HG02870 (cell line): ENCODE measurements at regions not wholly inside any gene's neighbourhood (a gene's known extent, or its start where the extent isn't known, plus 50 kb on each side); places are given as distances from the start of the nearest gene placed in this dataset.

ENCODE experiments used
- ATAC-seq: cut with Tn5 transposase; IDR thresholded peaks from one replicate; pipeline ENCODE4 v1.9.1; 2021; ENCODE audit warnings: mild to moderate bottlenecking, moderate library complexity; ENCODE audit not compliant: unreplicated experiment

- peak; percentile 49 for ATAC-seq
These were observed 64.3 kb upstream of the CCDC160 start for GRCh38 chrX:134172588-134173259.

GRCh38 chrX:134173541-134174272 is 63.3 kb upstream of the CCDC160 start:
- ATAC-seq: no peak

- no peak for ATAC-seq
These were observed 62.7 kb upstream of the CCDC160 start for GRCh38 chrX:134174273-134174660.

GRCh38 chrX:134174859-134175258 is 62.1 kb upstream of the CCDC160 start:
- ATAC-seq: no peak

GRCh38 chrX:134177527-134177926 is 59.5 kb upstream of the CCDC160 start:
- no peak for ATAC-seq

- ATAC-seq: no peak
These were observed 56.2 kb upstream of the CCDC160 start for GRCh38 chrX:134180601-134181274.

GRCh38 chrX:134181275-134181660 is 55.7 kb upstream of the CCDC160 start:
- ATAC-seq: no peak

- ATAC-seq: no peak
These were observed 53.3 kb upstream of the CCDC160 start for GRCh38 chrX:134183665-134184064.

GRCh38 chrX:134184936-134185335 is 52.0 kb upstream of the CCDC160 start:
- no peak for ATAC-seq

- ATAC-seq: no peak
These were observed 50.4 kb upstream of the CCDC160 start for GRCh38 chrX:134186362-134187121.
